ENCODE measurements at regions not wholly inside any gene's neighbourhood (a gene's known extent, or its start where the extent isn't known, plus 50 kb on each side); places are given as distances from the start of the nearest gene placed in this dataset.

DNA sequence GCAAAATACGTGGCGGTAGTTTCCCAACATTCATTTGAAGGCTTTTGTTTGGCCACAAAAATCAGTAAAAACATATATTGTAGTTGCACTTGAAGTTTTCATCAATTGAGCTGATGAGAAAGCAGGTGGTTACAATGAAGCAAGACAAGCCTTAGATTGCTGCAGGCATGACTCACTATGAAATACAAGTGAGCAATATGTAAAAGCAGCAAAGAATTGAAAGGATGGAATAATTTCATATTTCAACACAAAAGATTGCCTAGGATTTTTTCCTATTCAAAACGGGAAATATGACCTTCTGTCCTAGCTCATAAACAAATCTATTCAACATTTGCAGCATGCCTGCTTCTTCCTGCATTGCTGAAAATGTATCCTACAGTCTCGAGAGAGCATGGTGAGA is 190.9 kb upstream of the BANK1 start:
- Histone ChIP-seq H3K9me3 (ENCODE audit: control insufficient read depth, insufficient read depth, low read length) (no peaks in the 10 kb centered on the region), H3K4me3 (ENCODE audit: low read depth, low read length) (no peak overlapping the region), H3K27ac (ENCODE audit: low read depth, low read length) (no peak overlapping the region), H3K27me3 (ENCODE audit: control insufficient read depth, insufficient read depth, low read length) (no peaks in the 10 kb centered on the region)
- TF ChIP-seq, protein P1, sequence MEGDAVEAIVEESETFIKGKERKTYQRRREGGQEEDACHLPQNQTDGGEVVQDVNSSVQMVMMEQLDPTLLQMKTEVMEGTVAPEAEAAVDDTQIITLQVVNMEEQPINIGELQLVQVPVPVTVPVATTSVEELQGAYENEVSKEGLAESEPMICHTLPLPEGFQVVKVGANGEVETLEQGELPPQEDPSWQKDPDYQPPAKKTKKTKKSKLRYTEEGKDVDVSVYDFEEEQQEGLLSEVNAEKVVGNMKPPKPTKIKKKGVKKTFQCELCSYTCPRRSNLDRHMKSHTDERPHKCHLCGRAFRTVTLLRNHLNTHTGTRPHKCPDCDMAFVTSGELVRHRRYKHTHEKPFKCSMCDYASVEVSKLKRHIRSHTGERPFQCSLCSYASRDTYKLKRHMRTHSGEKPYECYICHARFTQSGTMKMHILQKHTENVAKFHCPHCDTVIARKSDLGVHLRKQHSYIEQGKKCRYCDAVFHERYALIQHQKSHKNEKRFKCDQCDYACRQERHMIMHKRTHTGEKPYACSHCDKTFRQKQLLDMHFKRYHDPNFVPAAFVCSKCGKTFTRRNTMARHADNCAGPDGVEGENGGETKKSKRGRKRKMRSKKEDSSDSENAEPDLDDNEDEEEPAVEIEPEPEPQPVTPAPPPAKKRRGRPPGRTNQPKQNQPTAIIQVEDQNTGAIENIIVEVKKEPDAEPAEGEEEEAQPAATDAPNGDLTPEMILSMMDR (IDR thresholded peaks at IDR 0.05; ENCODE audit: low read depth, low read length), result no peak
- ChIA-PET POLR2A (no interaction called here), CTCF (no interaction called here)
- DNase-seq (ENCODE audit: low read depth, low spot score), result no peak

DNA sequence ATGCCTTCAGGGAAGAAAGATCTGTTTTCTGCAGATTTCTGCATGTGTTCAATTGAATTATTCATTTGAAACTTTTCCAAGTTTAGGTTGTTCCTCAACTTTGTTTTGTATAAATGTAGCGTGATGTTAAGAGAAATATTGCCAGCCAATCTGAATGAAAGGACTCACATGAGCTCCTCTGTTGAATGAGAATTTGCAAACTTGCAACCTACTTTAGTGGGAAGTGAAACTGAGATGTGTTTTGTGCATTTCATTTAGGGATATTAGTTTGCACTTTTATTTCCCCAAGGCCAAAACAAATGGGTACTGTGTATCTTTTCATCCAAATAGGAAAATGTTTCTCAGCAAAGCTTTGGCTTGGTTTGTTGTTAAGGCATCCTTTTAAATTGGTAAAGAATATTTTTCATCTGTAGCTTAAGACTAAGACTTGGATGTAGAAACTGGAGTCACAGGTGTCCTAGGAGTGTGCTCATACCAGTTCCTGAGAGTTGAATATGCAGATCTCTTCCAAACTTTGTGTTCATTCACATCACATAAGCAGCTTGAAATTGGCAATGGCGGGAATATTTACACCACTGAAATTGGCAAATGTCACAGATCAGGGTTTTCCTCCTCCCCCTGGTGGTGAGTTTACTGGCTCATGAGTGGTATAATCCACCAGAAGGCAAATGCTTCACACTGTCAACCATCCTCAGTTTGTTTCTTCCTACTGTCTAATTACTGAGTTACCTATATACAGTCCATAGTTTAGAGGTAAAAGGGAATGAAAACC is 193.6 kb upstream of the BANK1 start:
- ChIA-PET POLR2A (no interaction called here), CTCF (interaction anchor here (0.6 to 0.8 kb wide), 2 partner anchors 252 to 487 kb away, joined by 3 to 5 read pairs; no protein-coding TSS in a partner anchor)
- Histone ChIP-seq H3K27me3 (ENCODE audit: control insufficient read depth, insufficient read depth, low read length) (no peaks in the 10 kb centered on the region), H3K27ac (ENCODE audit: low read depth, low read length) (no peak overlapping the region), H3K4me3 (ENCODE audit: low read depth, low read length) (no peak overlapping the region), H3K9me3 (ENCODE audit: control insufficient read depth, insufficient read depth, low read length) (no peaks in the 10 kb centered on the region)
- no peak for DNase-seq (ENCODE audit: low read depth, low spot score)
- TF ChIP-seq, protein P1 (IDR thresholded peaks at IDR 0.05; ENCODE audit: low read depth, low read length), result peak; percentile 29; the same call in 1 of the 2 replicates

DNA sequence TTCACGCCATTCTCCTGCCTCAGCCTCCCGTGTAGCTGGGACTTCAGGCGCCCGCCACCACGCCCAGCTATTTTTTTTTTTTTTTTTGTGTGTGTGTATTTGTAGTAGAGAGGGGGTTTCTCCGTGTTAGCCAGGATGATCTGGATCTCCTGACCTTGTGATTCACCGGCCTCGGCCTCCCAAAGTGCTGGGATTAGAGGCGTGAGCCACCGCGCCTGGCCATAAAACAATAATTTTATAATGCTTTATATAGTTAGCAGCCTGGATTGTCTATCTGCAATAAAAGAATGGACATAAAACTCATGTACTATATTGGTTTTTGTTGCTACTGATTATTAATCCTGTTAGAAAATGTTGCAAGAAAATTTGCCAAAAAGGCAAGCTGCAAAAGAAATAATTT is 195.9 kb upstream of the BANK1 start:
- no peaks in the 10 kb centered on the region for H3K27me3 ChIP-seq (ENCODE audit: control insufficient read depth, insufficient read depth, low read length)
- no peak overlapping the region for H3K27ac ChIP-seq (ENCODE audit: low read depth, low read length)
- POLR2A ChIA-PET, result no interaction called here
- H3K9me3 ChIP-seq (ENCODE audit: control insufficient read depth, insufficient read depth, low read length), result no peaks in the 10 kb centered on the region
- TF ChIP-seq, protein P1 (IDR thresholded peaks at IDR 0.05; ENCODE audit: low read depth, low read length), result no peak
- H3K4me3 ChIP-seq (ENCODE audit: low read depth, low read length), result no peak overlapping the region
- DNase-seq (ENCODE audit: low read depth, low spot score), result no peak
- CTCF ChIA-PET, result no interaction called here

DNA sequence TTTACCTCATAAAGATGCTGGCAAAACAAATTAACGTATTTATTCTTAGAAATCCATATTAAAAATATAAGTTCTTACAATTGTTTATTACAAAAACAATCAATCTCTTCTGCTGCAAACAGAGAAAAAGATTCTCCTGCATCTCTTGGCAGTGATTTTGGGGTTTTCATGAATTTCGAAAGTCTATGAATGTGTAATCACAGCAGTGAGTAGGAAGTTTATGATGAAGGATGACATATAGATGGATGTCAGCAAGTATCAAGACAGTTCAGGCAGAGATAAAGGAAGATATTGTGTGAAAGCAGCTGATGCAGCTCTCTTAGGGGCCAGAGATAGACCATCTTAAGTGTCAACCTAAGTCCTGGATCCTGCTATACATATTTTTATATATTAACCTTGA is 196.9 kb upstream of the BANK1 start:
- CTCF ChIA-PET, result no interaction called here

DNA sequence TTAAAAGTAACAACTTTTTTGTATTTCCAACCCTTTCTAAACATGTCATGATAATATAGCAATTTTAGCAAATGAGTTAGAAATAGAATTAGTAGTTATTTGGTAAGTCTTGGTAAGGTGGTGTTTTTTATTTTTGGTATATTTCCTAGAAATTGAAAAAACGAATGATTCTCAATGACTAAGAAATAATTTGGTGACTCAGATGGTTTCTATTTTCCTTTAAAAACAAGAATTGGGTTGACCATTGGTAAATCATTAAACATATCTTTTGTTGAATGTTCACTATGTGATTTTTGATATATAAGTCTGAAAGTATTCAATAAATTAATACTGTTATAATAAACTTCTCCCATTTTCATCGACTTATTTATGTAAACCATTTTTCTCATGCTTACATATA is 206.2 kb upstream of the BANK1 start:
- no peaks in the 10 kb centered on the region for H3K9me3 ChIP-seq (ENCODE audit: control insufficient read depth, insufficient read depth, low read length)
- TF ChIP-seq, protein P1 (IDR thresholded peaks at IDR 0.05; ENCODE audit: low read depth, low read length), result no peak
- H3K27me3 ChIP-seq (ENCODE audit: control insufficient read depth, insufficient read depth, low read length), result peaks cover 2% of the 10 kb centered on the region
- H3K27ac ChIP-seq (ENCODE audit: low read depth, low read length), result no peak overlapping the region
- H3K4me3 ChIP-seq (ENCODE audit: low read depth, low read length), result no peak overlapping the region
- POLR2A ChIA-PET, result no interaction called here
- no peak for DNase-seq (ENCODE audit: low read depth, low spot score)
- CTCF ChIA-PET, result no interaction called here

More for the DNA sequence above, 196.9 kb upstream of the BANK1 start:
- TF ChIP-seq, protein P1 (IDR thresholded peaks at IDR 0.05; ENCODE audit: low read depth, low read length), result no peak
- no peak overlapping the region for H3K27ac ChIP-seq (ENCODE audit: low read depth, low read length)
- no peaks in the 10 kb centered on the region for H3K27me3 ChIP-seq (ENCODE audit: control insufficient read depth, insufficient read depth, low read length)
- no peak overlapping the region for H3K4me3 ChIP-seq (ENCODE audit: low read depth, low read length)
- H3K9me3 ChIP-seq (ENCODE audit: control insufficient read depth, insufficient read depth, low read length), result no peaks in the 10 kb centered on the region
- DNase-seq (ENCODE audit: low read depth, low spot score), result no peak
- POLR2A ChIA-PET, result no interaction called here
